ENCODE measurements at regions not wholly inside any gene's neighbourhood (a gene's known extent, or its start where the extent isn't known, plus 50 kb on each side); places are given as distances from the start of the nearest gene placed in this dataset.
"Not testable (repeated sequence)": the region's sequence is repeated elsewhere in the genome, so short reads cannot be mapped to it uniquely, and the experiment has no call there.

DNA sequence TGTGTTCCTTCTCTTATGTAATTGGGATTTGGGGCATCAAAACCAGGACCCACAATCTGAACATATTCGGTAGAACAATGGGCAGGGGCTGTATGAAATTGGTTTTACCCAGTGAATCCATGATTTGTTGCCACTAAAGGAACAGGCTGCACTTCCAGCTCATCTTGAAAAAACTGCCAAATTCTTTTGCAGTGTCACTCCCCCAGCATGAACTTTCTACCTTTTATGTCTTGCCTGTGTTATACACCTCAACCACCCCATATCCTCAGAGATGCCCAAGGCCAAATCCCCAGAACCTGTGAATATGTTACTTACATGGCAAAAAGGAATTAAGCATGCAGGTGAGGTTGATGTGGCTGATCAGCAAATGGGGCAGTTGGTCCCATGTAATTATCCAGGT, 280.2 kb upstream of the ECI2 start:
- H3K4me3 ChIP-seq (ENCODE audit: low read length) = no peak overlapping the region
- no peaks in the 10 kb centered on the region for H3K27me3 ChIP-seq (ENCODE audit: control insufficient read depth, insufficient read depth, low read length)
- no peak overlapping the region for H3K9ac ChIP-seq (ENCODE audit: low read length)
- no peaks in the 10 kb centered on the region for H3K9me3 ChIP-seq (ENCODE audit: control insufficient read depth, low read length)
- no peaks in the 10 kb centered on the region for H3K4me1 ChIP-seq (ENCODE audit: control insufficient read depth, insufficient read depth, low read length)
- no peaks in the 10 kb centered on the region for H3K36me3 ChIP-seq (ENCODE audit: control insufficient read depth, insufficient read depth, low read length)

DNA sequence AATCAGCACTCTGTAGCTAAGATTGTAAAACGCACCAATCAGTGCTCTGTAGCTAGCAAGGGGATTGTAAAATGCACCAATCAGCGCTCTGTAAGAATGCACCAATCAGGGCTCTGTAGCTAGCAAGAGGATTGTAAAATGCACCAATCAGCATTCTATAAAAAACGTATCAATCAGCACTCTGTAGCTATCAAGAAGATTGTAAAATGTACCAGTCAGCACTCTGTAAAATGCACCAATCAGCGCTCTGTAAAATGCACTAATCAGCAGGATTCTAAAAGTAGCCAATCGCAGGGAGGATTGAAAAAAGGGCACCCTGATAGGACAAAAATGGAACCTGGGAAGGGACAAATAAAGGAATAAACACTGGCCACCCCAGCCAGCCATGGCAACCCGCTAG, 278.7 kb upstream of the ECI2 start:
- not testable (repeated sequence) for H3K9ac ChIP-seq (ENCODE audit: low read length); H3K9me3 ChIP-seq (ENCODE audit: control insufficient read depth, low read length); H3K27me3 ChIP-seq (ENCODE audit: control insufficient read depth, insufficient read depth, low read length); H3K36me3 ChIP-seq (ENCODE audit: control insufficient read depth, insufficient read depth, low read length); H3K4me3 ChIP-seq (ENCODE audit: low read length); H3K4me1 ChIP-seq (ENCODE audit: control insufficient read depth, insufficient read depth, low read length)

DNA sequence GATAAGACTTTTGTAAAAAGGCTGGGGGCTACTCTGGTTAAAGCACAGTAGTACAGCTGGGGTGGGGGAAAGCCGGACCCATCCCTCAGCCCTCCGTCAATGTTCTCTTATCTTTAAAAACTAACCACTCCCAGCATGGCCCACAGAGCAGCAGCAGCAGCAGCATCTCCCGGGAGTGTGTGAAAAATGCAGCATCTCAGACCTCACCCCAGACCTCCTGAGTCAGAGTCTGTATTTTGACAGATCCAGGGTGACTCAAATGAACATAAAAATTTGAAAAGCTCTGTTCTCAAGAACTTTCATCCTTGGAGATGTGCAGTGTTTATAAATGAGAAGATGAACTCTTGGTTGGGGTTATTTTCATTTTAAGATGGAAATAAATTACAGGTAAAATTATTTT, 277.7 kb upstream of the ECI2 start:
- Histone ChIP-seq H3K27me3 (ENCODE audit: control insufficient read depth, insufficient read depth, low read length) (no peaks in the 10 kb centered on the region), H3K4me3 (ENCODE audit: low read length) (no peak overlapping the region), H3K9ac (ENCODE audit: low read length) (no peak overlapping the region), H3K36me3 (ENCODE audit: control insufficient read depth, insufficient read depth, low read length) (no peaks in the 10 kb centered on the region), H3K4me1 (ENCODE audit: control insufficient read depth, insufficient read depth, low read length) (no peaks in the 10 kb centered on the region), H3K9me3 (ENCODE audit: control insufficient read depth, low read length) (no peaks in the 10 kb centered on the region)

DNA sequence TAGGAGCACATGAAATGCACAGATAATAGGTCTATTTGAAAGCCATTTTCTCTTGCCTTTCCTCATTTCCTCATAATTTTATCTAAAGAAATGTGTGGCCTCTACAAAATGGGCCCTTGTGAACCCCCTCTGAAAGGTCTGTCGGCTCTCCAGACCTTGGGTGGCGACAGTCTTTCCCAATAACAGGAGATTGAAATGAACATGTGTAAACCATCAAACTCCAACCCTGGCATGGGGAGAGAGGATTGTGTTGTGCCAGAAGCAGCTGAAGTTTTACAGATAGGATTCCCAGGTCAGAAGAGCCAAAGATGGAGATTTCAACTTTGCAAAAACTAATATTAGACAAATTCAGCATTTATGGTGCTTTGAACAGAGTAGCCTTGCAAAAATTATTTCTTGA, 277.1 kb upstream of the ECI2 start:
- Histone ChIP-seq H3K9ac (ENCODE audit: low read length) (no peak overlapping the region), H3K36me3 (ENCODE audit: control insufficient read depth, insufficient read depth, low read length) (no peaks in the 10 kb centered on the region), H3K9me3 (ENCODE audit: control insufficient read depth, low read length) (no peaks in the 10 kb centered on the region), H3K4me1 (ENCODE audit: control insufficient read depth, insufficient read depth, low read length) (no peaks in the 10 kb centered on the region), H3K4me3 (ENCODE audit: low read length) (no peak overlapping the region), H3K27me3 (ENCODE audit: control insufficient read depth, insufficient read depth, low read length) (no peaks in the 10 kb centered on the region)

DNA sequence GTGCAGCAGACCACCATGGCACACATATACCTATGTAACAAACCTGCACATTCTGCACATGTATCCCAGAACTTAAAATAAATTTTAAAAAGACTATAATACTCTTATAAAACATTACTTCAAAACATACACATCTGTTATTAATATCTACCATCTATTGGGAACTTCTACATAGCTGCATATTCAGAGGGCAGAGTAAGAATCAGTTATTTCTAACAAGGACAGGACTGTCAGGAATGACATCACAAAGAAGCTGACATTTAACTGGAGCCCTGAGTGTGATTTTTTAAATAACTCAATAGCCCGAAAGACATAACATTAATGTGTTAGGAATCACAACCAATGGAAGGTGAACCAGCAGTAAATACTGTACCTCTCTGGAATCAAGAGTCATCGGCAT, 276.7 kb upstream of the ECI2 start:
- H3K27me3 ChIP-seq (ENCODE audit: control insufficient read depth, insufficient read depth, low read length) = no peaks in the 10 kb centered on the region
- no peaks in the 10 kb centered on the region for H3K4me1 ChIP-seq (ENCODE audit: control insufficient read depth, insufficient read depth, low read length)
- H3K9ac ChIP-seq (ENCODE audit: low read length) = no peak overlapping the region
- H3K36me3 ChIP-seq (ENCODE audit: control insufficient read depth, insufficient read depth, low read length) = no peaks in the 10 kb centered on the region
- no peak overlapping the region for H3K4me3 ChIP-seq (ENCODE audit: low read length)
- no peaks in the 10 kb centered on the region for H3K9me3 ChIP-seq (ENCODE audit: control insufficient read depth, low read length)

DNA sequence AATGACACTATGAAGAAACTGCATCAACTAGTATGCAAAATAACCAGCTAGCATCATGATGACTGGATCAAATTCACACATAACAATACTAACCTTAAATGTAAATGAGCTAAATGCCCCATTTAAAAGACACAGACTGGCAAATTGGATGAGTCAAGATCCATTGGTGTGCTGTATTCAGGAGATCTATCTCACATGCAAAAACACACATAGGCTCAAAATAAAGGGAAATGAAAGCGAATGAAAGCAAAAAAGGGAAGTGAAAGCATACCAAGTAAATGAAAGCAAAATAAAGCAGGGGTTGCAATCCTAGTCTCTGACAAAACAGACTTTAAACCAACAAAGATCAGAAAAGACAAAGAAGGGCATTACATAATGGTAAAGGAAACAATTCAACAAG, 272.3 kb upstream of the ECI2 start:
- not testable (repeated sequence) for H3K4me1 ChIP-seq (ENCODE audit: control insufficient read depth, insufficient read depth, low read length); H3K4me3 ChIP-seq (ENCODE audit: low read length); H3K36me3 ChIP-seq (ENCODE audit: control insufficient read depth, insufficient read depth, low read length); H3K9ac ChIP-seq (ENCODE audit: low read length); H3K9me3 ChIP-seq (ENCODE audit: control insufficient read depth, low read length); H3K27me3 ChIP-seq (ENCODE audit: control insufficient read depth, insufficient read depth, low read length)

DNA sequence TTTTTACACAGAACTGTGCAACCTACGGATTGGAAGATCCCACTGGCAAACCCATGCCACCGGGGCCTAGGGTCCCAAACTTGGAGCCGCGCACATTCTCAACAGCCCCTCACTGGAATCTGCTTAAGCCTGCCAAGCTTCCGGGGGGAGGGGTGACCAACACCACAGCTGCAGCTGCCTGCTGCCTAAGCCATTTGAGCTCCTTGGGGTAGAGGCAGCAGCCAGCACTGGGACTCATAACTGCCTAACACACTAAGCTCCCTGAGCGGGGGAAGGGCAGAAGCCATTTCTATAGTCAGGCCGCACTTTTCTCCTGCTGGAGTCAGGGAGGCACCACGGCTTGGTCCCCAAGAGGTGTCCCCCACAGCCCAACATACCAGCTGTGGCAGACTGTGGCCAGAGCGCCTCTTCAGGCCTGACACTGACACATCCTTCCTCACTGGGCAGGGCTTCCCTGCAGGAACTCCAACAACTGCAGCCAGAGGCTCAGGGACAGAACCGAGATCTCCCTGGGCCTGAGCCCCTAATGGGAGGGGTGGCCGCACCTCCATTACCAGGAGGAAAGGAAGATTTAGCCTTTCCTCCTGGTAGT, 270.3 kb upstream of the ECI2 start:
- H3K4me1 ChIP-seq (ENCODE audit: control insufficient read depth, insufficient read depth, low read length) = peaks cover 17% of the 10 kb centered on the region
- no peak overlapping the region for H3K9ac ChIP-seq (ENCODE audit: low read length)
- H3K27me3 ChIP-seq (ENCODE audit: control insufficient read depth, insufficient read depth, low read length) = peaks cover 6% of the 10 kb centered on the region
- no peak overlapping the region for H3K4me3 ChIP-seq (ENCODE audit: low read length)
- H3K9me3 ChIP-seq (ENCODE audit: control insufficient read depth, low read length) = no peaks in the 10 kb centered on the region
- H3K36me3 ChIP-seq (ENCODE audit: control insufficient read depth, insufficient read depth, low read length) = no peaks in the 10 kb centered on the region

DNA sequence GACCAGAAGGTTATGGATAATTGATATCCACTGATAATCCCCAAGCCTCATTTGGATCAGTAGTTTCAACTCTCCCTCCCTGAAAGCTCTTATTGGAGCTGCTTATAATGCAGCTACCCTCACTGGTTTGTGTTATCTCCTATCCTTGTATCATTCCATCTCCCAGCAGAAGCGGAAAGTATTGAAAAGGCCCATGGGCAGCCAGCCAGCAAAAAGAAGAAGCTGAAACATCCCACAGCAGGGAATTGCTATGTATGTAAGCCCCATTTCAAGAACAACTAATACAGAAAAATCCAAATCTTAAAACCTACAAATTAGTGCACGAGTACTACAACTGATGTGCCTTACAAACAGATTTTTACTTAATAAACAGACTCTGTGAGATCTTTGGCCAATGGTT, 269.0 kb upstream of the ECI2 start:
- H3K4me3 ChIP-seq (ENCODE audit: low read length) = no peak overlapping the region
- H3K9me3 ChIP-seq (ENCODE audit: control insufficient read depth, low read length) = no peaks in the 10 kb centered on the region
- no peak overlapping the region for H3K9ac ChIP-seq (ENCODE audit: low read length)
- no peaks in the 10 kb centered on the region for H3K36me3 ChIP-seq (ENCODE audit: control insufficient read depth, insufficient read depth, low read length)
- peaks cover 17% of the 10 kb centered on the region for H3K4me1 ChIP-seq (ENCODE audit: control insufficient read depth, insufficient read depth, low read length)
- H3K27me3 ChIP-seq (ENCODE audit: control insufficient read depth, insufficient read depth, low read length) = peaks cover 6% of the 10 kb centered on the region

DNA sequence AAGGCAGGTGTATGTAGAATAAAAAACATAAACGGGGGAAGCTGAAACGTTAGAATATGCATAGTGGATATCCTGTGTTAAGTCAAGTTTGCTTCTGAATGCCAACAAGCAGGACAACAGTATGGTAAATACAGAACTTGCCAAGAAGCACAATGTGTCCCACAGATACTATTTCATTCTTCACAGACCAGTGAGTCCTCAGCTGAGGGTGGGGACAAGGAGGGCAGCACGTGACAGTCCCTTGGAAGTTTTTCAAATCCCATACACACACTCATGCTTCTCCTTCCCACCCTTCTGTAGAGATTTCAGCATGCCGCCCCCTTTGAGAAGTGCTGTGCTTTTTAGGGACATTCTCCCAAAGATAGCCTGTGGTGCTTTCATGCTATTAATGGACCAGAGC, 268.5 kb upstream of the ECI2 start:
- peaks cover 6% of the 10 kb centered on the region for H3K27me3 ChIP-seq (ENCODE audit: control insufficient read depth, insufficient read depth, low read length)
- H3K4me1 ChIP-seq (ENCODE audit: control insufficient read depth, insufficient read depth, low read length) = peaks cover 17% of the 10 kb centered on the region
- H3K9ac ChIP-seq (ENCODE audit: low read length) = no peak overlapping the region
- no peak overlapping the region for H3K4me3 ChIP-seq (ENCODE audit: low read length)
- no peaks in the 10 kb centered on the region for H3K9me3 ChIP-seq (ENCODE audit: control insufficient read depth, low read length)
- H3K36me3 ChIP-seq (ENCODE audit: control insufficient read depth, insufficient read depth, low read length) = no peaks in the 10 kb centered on the region

DNA sequence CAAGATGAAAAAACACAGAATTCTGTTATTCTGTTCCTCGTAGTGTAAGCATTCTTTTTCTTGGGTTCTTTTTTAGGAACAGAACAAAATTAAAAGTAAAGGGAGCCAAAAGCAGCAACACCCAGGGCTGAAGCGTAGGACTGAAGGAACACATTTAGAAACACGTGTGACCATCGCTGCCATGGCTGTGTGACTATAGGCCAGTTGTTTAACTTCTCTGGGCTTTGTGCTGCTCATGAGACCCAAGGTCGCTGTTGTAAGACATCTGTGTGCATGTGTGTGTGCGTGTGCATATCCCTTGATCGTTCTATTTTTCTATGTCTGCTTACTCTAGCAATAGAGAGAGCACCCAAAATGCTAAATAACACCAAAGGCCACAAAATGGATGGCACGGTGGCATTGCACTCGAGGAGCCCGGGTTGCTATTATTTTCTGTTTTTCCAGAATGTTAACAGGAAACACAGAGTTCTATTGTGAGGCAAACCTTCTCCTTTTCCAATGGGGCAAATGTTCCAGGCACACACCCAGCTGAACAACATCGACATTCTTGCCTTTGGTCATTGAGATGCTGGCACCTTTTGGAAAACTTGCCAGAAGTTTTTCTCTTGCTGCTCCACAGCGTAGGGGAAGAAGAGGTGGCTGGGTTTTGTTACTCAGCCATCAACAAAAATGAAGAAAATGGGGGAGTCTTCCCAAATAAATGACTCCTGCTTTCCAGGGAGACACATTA, 267.8 kb upstream of the ECI2 start:
- Histone ChIP-seq H3K27me3 (ENCODE audit: control insufficient read depth, insufficient read depth, low read length) (peaks cover 6% of the 10 kb centered on the region), H3K4me1 (ENCODE audit: control insufficient read depth, insufficient read depth, low read length) (peaks cover 17% of the 10 kb centered on the region), H3K9me3 (ENCODE audit: control insufficient read depth, low read length) (no peaks in the 10 kb centered on the region), H3K9ac (ENCODE audit: low read length) (no peak overlapping the region), H3K36me3 (ENCODE audit: control insufficient read depth, insufficient read depth, low read length) (no peaks in the 10 kb centered on the region), H3K4me3 (ENCODE audit: low read length) (no peak overlapping the region)

DNA sequence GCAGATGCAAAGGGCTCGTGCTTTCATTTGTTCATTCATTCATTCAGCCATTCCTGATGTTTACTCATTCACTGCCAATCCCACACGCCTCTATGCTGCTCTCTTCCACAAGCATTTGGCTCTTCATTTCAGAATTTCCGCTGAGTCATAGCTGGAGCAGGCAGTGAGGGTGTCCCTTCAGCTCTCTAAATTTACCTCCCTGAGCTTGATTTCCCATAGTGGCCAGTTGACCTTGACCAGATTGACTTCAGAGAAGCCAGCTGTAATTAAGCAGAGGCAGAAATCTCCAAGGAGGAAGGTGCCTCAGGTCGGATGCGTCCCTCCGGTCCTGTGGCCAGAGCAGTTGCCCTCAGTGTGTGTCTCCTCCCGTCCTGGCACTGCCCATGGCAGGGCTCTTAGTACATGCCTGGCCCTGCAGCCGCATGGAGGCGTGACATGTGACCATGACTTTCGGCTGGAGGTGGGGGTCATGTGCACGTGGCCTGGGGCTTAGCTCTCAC, 267.2 kb upstream of the ECI2 start:
- Histone ChIP-seq H3K4me3 (ENCODE audit: low read length) (no peak overlapping the region), H3K36me3 (ENCODE audit: control insufficient read depth, insufficient read depth, low read length) (no peaks in the 10 kb centered on the region), H3K4me1 (ENCODE audit: control insufficient read depth, insufficient read depth, low read length) (peaks cover 17% of the 10 kb centered on the region), H3K9ac (ENCODE audit: low read length) (no peak overlapping the region), H3K9me3 (ENCODE audit: control insufficient read depth, low read length) (no peaks in the 10 kb centered on the region), H3K27me3 (ENCODE audit: control insufficient read depth, insufficient read depth, low read length) (peaks cover 6% of the 10 kb centered on the region)

DNA sequence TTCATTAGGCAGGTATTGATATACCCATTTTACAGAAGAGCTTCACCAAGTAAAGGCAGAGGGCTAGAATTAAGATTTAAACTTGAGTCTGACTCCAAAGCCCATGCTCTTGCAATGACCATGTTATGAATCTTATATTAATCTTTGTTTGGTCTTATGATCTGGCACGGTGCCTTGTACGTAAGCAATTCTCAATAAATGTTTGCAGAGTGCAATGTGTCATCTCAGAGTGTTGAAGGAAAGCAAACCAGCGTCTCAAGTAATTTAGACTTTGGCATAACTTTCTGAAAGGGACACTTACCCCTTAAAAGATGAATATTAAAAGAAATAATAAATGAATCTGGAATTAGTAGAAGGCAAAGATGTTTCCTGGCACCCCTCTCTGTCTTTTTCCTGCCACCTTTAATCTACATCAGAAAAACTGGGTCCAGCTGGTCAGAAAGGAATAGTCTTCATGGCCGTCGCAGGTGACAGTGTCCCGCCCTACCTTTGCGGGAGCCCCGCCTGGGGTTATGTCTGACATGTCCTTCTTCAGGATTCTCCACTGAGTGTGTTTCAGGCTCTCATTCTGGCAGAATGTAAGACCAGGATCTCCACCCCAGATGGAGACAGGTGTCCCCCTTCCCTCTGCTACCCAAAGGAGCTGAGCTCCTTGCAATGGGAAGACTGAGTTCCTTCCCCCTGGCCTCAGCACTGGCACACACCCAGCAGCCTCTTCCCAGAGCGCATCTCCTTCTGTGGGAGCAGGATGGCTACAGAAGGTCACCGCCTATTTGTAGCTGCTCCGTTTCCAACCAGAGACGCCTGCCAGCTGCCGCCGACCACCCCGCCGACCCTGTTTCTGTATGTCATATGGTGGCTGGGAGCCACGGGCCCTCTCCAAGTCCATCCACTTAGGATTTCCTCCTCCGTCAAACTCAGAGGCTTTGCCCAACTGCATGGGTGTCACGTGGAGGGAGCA, 266.3 kb upstream of the ECI2 start:
- Histone ChIP-seq H3K27me3 (ENCODE audit: control insufficient read depth, insufficient read depth, low read length) (peaks cover 6% of the 10 kb centered on the region), H3K36me3 (ENCODE audit: control insufficient read depth, insufficient read depth, low read length) (no peaks in the 10 kb centered on the region), H3K9ac (ENCODE audit: low read length) (no peak overlapping the region), H3K4me1 (ENCODE audit: control insufficient read depth, insufficient read depth, low read length) (peaks cover 17% of the 10 kb centered on the region), H3K9me3 (ENCODE audit: control insufficient read depth, low read length) (no peaks in the 10 kb centered on the region), H3K4me3 (ENCODE audit: low read length) (no peak overlapping the region)

Data from mucosa of stomach (tissue), 1 donor.